ENCODE measurements at regions not wholly inside any gene's neighbourhood (a gene's known extent, or its start where the extent isn't known, plus 50 kb on each side); places are given as distances from the start of the nearest gene placed in this dataset.
"Not testable (repeated sequence)": the region's sequence is repeated elsewhere in the genome, so short reads cannot be mapped to it uniquely, and the experiment has no call there.

DNA sequence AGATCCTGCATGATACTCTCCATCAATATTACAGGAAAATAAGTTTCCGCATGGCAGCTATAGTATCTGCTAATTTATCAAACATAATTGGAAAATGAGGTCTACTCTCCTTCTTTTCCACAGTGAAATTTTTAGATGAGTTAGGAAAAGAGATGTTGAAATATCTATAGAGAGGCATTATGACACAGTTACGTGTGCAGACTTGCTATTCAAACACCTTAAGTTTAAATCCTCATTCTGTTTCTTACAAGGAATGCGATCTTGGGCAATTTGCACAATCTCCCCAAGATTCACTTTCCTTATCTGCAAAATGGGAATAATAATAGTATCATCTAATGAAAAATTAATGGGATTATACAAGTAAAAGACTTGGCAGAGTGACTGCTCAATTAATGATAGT lies 91.7 kb upstream of the SLCO6A1 start:
- no peaks in the 10 kb centered on the region for H3K4me1 ChIP-seq
- H3K9me3 ChIP-seq = no peaks in the 10 kb centered on the region
- no peak for FAIRE-seq
- H3K4me3 ChIP-seq = no peak overlapping the region
- no peaks in the 10 kb centered on the region for H3K36me3 ChIP-seq
- TF ChIP-seq, protein P1, sequence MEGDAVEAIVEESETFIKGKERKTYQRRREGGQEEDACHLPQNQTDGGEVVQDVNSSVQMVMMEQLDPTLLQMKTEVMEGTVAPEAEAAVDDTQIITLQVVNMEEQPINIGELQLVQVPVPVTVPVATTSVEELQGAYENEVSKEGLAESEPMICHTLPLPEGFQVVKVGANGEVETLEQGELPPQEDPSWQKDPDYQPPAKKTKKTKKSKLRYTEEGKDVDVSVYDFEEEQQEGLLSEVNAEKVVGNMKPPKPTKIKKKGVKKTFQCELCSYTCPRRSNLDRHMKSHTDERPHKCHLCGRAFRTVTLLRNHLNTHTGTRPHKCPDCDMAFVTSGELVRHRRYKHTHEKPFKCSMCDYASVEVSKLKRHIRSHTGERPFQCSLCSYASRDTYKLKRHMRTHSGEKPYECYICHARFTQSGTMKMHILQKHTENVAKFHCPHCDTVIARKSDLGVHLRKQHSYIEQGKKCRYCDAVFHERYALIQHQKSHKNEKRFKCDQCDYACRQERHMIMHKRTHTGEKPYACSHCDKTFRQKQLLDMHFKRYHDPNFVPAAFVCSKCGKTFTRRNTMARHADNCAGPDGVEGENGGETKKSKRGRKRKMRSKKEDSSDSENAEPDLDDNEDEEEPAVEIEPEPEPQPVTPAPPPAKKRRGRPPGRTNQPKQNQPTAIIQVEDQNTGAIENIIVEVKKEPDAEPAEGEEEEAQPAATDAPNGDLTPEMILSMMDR (IDR thresholded peaks at IDR 0.05) = no peak
- ATAC-seq = no peak
- WGBS, 2 donors = 90 to 96% methylated on average over 3 of the region's 3 CpGs
- no peak for DNase-seq
- no peak overlapping the region for H3K27ac ChIP-seq
- intact Hi-C loops (cut with DNase I) = no loop called here
- no peaks in the 10 kb centered on the region for H3K27me3 ChIP-seq

DNA sequence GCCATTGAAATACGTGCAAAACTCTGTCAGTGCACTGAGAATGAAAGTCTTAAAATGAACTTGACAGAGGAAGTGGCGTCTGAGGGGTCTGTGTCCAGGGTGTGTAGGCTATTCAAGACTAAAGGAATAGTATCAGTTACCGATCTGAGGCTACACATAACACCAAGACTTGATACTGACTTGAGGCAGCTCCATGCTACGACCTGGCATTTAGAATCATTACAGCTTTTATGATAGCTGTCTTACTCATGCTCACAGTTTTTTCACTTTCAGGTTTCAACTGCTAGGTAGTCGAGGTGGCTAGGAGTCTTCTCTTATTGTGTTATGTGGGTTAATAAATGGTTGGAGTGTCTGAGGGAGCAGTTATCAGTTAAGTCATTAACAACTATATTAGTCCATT lies 92.8 kb upstream of the SLCO6A1 start:
- Histone ChIP-seq H3K36me3 (no peaks in the 10 kb centered on the region), H3K4me3 (no peak overlapping the region), H3K27ac (no peak overlapping the region), H3K4me1 (no peaks in the 10 kb centered on the region), H3K27me3 (no peaks in the 10 kb centered on the region), H3K9me3 (no peaks in the 10 kb centered on the region)
- DNase-seq (no peak), FAIRE-seq (no peak), ATAC-seq (no peak)
- 69 to 71% methylated on average over 5 of the region's 5 CpGs for WGBS, 2 donors
- intact Hi-C loops (cut with DNase I) = no loop called here
- TF ChIP-seq, protein P1 (IDR thresholded peaks at IDR 0.05) = no peak

DNA sequence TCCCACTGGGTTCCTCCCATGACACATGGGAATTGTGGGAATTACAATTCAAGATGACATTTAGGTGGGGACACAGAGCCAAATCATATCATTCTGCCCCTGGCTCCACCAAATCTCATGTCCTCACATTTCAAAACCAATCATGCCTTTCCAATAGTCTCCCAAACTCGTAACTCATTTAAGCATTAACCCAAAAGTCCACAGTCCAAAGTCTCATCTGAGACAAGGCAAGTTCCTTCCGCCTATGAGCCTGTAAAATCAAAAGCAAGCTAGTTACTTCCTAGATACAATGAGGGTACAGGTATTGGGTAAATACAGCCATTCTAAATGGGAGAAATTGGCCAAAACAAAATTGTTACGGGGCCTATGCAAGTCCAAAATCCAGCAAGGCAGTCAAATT lies 93.8 kb upstream of the SLCO6A1 start:
- H3K4me3 ChIP-seq; FAIRE-seq; H3K36me3 ChIP-seq; intact Hi-C loops (cut with DNase I); ATAC-seq; DNase-seq; H3K27me3 ChIP-seq; H3K4me1 ChIP-seq; H3K27ac ChIP-seq; H3K9me3 ChIP-seq: not testable (repeated sequence)
- 68 to 72% methylated on average over 3 of the region's 3 CpGs for WGBS, 2 donors

DNA sequence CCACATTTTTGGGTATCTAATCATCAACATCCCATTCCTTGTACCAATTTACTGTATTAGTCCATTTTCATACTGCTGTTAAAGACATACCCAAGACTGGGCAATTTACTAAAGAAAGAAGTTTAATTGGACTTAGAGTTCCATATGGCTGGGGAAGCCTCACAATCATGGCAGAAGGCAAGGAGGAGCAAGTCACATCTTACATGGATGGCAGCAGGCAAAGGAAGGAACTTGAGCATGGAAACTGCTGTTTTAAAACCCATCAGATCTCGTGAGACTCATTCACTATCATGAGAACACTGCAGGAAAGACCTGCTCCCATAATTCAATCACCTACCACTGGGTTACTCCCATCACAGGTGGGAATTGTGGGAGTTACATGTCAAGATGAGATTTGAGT lies 95.4 kb upstream of the SLCO6A1 start:
- intact Hi-C loops (cut with DNase I) = no loop called here

DNA sequence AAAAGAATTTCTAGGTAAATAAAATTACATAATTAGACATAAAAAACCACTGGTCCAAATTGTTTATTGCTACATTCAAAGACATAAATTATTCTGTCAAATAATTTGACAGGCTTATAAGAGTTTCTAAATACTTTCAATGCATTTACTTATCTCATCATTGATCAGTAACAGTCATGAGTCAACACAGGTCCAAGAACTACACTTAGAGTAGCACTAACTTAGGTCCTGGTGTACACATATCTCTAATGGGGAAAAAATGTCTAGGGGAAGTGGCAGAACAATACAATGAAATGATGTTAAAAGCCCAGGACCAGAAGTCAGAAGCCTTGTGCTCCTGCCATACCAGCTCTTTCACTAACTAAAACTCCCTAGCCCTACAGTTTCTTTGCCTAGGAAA lies 96.5 kb upstream of the SLCO6A1 start:
- Histone ChIP-seq H3K36me3 (no peaks in the 10 kb centered on the region), H3K4me3 (no peak overlapping the region), H3K9me3 (no peaks in the 10 kb centered on the region), H3K27ac (no peak overlapping the region), H3K4me1 (no peaks in the 10 kb centered on the region), H3K27me3 (no peaks in the 10 kb centered on the region)
- ATAC-seq = no peak
- intact Hi-C loops (cut with DNase I) = no loop called here
- no peak for DNase-seq
- no peak for FAIRE-seq
- TF ChIP-seq, protein P1 (IDR thresholded peaks at IDR 0.05) = no peak

More for the DNA sequence above, 95.4 kb upstream of the SLCO6A1 start:
- Histone ChIP-seq H3K9me3 (no peaks in the 10 kb centered on the region), H3K27ac (no peak overlapping the region), H3K36me3 (no peaks in the 10 kb centered on the region), H3K4me1 (no peaks in the 10 kb centered on the region), H3K4me3 (no peak overlapping the region), H3K27me3 (no peaks in the 10 kb centered on the region)
- FAIRE-seq (no peak), ATAC-seq (no peak), DNase-seq (no peak)
- WGBS, 2 donors = 61 to 69% methylated on average over 1 of the region's 1 CpG
- TF ChIP-seq, protein P1 (IDR thresholded peaks at IDR 0.05) = no peak

DNA sequence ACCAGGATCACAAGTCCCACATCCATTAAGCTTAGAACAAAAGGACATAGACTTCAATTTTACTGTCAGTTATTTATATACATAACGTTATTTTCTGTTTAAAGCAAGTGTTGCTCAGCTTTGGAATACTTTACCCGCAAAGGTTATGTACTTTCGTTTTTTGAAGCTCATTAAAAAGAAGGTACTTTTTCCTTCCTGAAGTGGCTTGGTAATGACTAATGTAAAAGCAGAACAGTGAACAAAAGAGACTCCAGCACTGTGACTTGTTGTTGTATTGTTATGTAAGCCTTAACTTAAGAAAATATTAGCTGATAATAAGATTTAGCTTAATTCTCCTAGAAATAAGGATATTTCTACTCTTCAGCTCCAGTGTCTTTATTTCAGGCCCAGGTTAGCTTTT lies 97.3 kb upstream of the SLCO6A1 start:
- intact Hi-C loops (cut with DNase I) = no loop called here
- Histone ChIP-seq H3K4me3 (no peak overlapping the region), H3K27me3 (no peaks in the 10 kb centered on the region), H3K4me1 (no peaks in the 10 kb centered on the region), H3K9me3 (no peaks in the 10 kb centered on the region), H3K27ac (no peak overlapping the region), H3K36me3 (no peaks in the 10 kb centered on the region)
- WGBS, 2 donors = 70 to 79% methylated on average over 3 of the region's 3 CpGs
- ATAC-seq (no peak), FAIRE-seq (no peak), DNase-seq (no peak)
- TF ChIP-seq, protein P1 (IDR thresholded peaks at IDR 0.05) = no peak

Measured in pancreas (tissue), 10 donors.